HCT116 (cell line): ENCODE measurements at regions not wholly inside any gene's neighbourhood (a gene's known extent, or its start where the extent isn't known, plus 50 kb on each side); places are given as distances from the start of the nearest gene placed in this dataset.

Experiments used
- ATAC-seq: fragments of 200-7000 bp; cut with Tn5 transposase; 2 replicates; pipeline ENCODE4 v1.9.1; 2020; ENCODE audit warnings: mild to moderate bottlenecking, moderate library complexity
- BruUV-seq: library from RNA; stranded (reverse); fragments of 400-500 nt; replicated peaks from 2 replicates; lab custom pipeline; 2021; lab: Mats Ljungman, UMichigan
- CTCF ChIA-PET: fragments of 300-600 bp; sonication (Branson Sonifier 250); formaldehyde crosslinking; loops from one replicate; lab custom pipeline; 2021; ENCODE audit warnings: antibody characterized with exemption; lab: Charles Lee
- POLR2A ChIA-PET: fragments of 300-600, 350-600 bp; sonication (Branson Sonifier 250); formaldehyde crosslinking; loops from one replicate; lab custom pipeline; 2021; ENCODE audit warnings: antibody characterized with exemption; lab: Charles Lee
- RAD21 ChIA-PET, 2 experiments: fragments of 300-600 bp; sonication (Branson Sonifier 250); formaldehyde crosslinking; loops; one replicate each; lab custom pipeline; 2023; ENCODE audit warnings: low total read pairs in 2 of 2; ENCODE audit not compliant: uncharacterized antibody in 2 of 2, unreplicated experiment in 2 of 2, low non-redundant PET in 1 of 2; lab: Charles Lee
- DNase-seq: peaks from one replicate; pipeline ENCODE4 v3.0.0-alpha.2; 2010; ENCODE audit warnings: low read depth, low spot score
- H2AFZ ChIP-seq: fragments of 200-600 bp; shearing (Covaris generic), sonication (generic); 2 replicates; pipeline ENCODE4 v1.6.1; 2017; ENCODE audit warnings: low read depth, mixed run types, mixed read lengths, antibody characterized with exemption, low read length; ENCODE audit not compliant: poor library complexity, severe bottlenecking
- H3K27ac ChIP-seq: 2 replicates; pipeline ENCODE4 v1.5.1; 2012; ENCODE audit warnings: low read depth, low read length
- H3K27me3 ChIP-seq: fragments of 200-600 bp; sonication (generic); 2 replicates; pipeline ENCODE4 v1.6.1; 2016; ENCODE audit warnings: mixed run types, low read length, mixed read lengths; ENCODE audit not compliant: insufficient read depth
- H3K36me3 ChIP-seq, 2 experiments: fragments of 200-500 bp in 1 of 2; fragments of 200-600 bp in 1 of 2; sonication (Bioruptor generic) in 1 of 2; sonication (generic) in 1 of 2; 2 replicates each; pipeline versions ENCODE4 v1.5.1 to v1.6.1; 2014 to 2016; ENCODE audit warnings: low read length in 2 of 2, inconsistent platforms in 1 of 2, mixed read lengths in 1 of 2, mixed run types in 1 of 2; ENCODE audit not compliant: insufficient read depth in 2 of 2, control insufficient read depth in 1 of 2
- H3K4me1 ChIP-seq, 2 experiments: fragments of 200-600 bp in 1 of 2; sonication (generic) in 1 of 2; 2 replicates each; pipeline versions ENCODE4 v1.5.1 to v1.6.1; 2012 to 2017; ENCODE audit warnings: low read length in 2 of 2, inconsistent platforms in 1 of 2, mild to moderate bottlenecking in 1 of 2, mixed read lengths in 1 of 2, mixed run types in 1 of 2, moderate library complexity in 1 of 2; ENCODE audit not compliant: insufficient read depth in 2 of 2, control insufficient read depth in 1 of 2
- H3K4me2 ChIP-seq: fragments of 200-600 bp; sonication (generic); 2 replicates; pipeline ENCODE4 v1.6.1; 2017; ENCODE audit warnings: mixed run types, low read length, mixed read lengths
- H3K4me3 ChIP-seq, 2 experiments: fragments of 200-600 bp in 1 of 2; sonication (generic) in 1 of 2; replicated peaks in 1 of 2; 2 replicates each; pipeline ENCODE4 v1.5.1; 2011 to 2016; ENCODE audit warnings: low read length in 2 of 2, control low read depth in 1 of 2, low read depth in 1 of 2, mild to moderate bottlenecking in 1 of 2, mixed read lengths in 1 of 2, mixed run types in 1 of 2
- H3K79me2 ChIP-seq: fragments of 200-600 bp; sonication (generic); 2 replicates; pipeline ENCODE4 v1.6.1; 2017; ENCODE audit warnings: mild to moderate bottlenecking, mixed run types, low read length, moderate library complexity, mixed read lengths; ENCODE audit not compliant: insufficient read depth
- H3K9ac ChIP-seq: fragments of 200-600 bp; sonication (generic); 2 replicates; pipeline ENCODE4 v1.6.1; 2016; ENCODE audit warnings: low read length, mixed read lengths
- H3K9me2 ChIP-seq: fragments of 200-600 bp; sonication (generic), shearing (Covaris generic); 2 replicates; pipeline ENCODE4 v1.6.1; 2017; ENCODE audit warnings: mixed run types, mild to moderate bottlenecking, moderate library complexity; ENCODE audit not compliant: insufficient read depth
- H3K9me3 ChIP-seq, 2 experiments: fragments of 200-500 bp in 1 of 2; fragments of 200-600 bp in 1 of 2; sonication (Bioruptor generic) in 1 of 2; sonication (generic) in 1 of 2; 2 replicates each; pipeline ENCODE4 v1.6.1; 2014 to 2017; ENCODE audit warnings: low read length in 2 of 2, mixed read lengths in 2 of 2, inconsistent platforms in 1 of 2, low read depth in 1 of 2, mild to moderate bottlenecking in 1 of 2, mixed run types in 1 of 2, moderate library complexity in 1 of 2; ENCODE audit not compliant: control insufficient read depth in 1 of 2, insufficient read depth in 1 of 2
- H4K20me1 ChIP-seq: fragments of 200-600 bp; sonication (generic), shearing (Covaris generic); 2 replicates; pipeline ENCODE4 v1.6.1; 2017; ENCODE audit warnings: mixed run types, mild to moderate bottlenecking, moderate library complexity; ENCODE audit not compliant: insufficient read depth
- MAX ChIP-seq: IDR thresholded peaks from 2 replicates; pipeline ENCODE4 v1.6.1; 2012
- SP1 ChIP-seq: IDR thresholded peaks from 2 replicates; pipeline ENCODE4 v1.6.1; 2012; ENCODE audit warnings: low read depth
- SRF ChIP-seq: IDR thresholded peaks from 2 replicates; pipeline ENCODE4 v1.6.1; 2012; ENCODE audit warnings: low read depth
- YY1 ChIP-seq: IDR thresholded peaks from 2 replicates; pipeline ENCODE4 v1.6.1; 2011; ENCODE audit warnings: low read length, low read depth, moderate library complexity, mild to moderate bottlenecking; ENCODE audit not compliant: insufficient replicate concordance; ENCODE audit errors: extremely low read depth
- intact Hi-C: fragments of 100-400 bp; cut with micrococcal nuclease; formaldehyde crosslinking; loops from 2 replicates; pipeline ENCODE4 v1.10.0; 2022
- TF ChIP-seq, protein P1 (sequence below): IDR thresholded peaks from 2 replicates; pipeline ENCODE4 v1.6.1; 2012; ENCODE audit warnings: low read depth

DNA sequence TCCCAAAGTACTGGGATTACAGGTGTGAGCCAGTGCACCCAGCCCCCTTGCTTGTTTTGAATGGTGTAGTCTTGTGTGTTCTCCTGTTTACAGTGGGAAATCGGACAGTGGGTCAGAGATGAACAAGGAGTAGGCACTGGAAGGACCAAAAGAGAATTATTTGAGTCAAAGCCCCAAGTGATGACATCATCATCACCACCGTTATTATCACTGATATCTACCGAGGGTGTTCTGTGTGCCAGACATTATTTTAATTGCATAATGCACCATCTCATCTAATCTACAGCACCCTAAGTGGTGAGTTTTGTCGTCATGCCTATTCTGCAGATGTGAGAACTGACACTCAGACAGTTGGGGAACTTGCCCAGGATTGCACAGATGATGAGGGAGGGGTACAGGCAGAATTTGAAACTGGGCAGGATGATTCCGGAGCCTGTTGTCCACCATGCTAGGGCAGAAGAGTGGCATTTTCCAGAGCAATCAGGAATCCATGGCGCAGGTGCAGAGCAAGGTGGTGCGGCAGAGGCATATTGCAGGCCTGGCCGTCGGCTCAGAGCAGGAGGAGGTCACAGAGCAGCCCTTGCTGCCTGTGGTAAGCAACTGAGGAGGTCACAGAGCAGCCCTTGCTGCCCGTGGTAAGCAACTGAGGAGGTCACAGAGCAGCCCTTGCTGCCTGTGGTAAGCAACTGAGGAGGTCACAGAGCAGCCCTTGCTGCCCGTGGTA is 137.0 kb upstream of the HDAC4 start:
- H3K4me2 ChIP-seq = no peak overlapping the region
- ChIA-PET POLR2A (no interaction called here), CTCF (no interaction called here), RAD21 (no interaction called here)
- peaks cover 0 to 3% of the 10 kb centered on the region in 2 experiments; a peak in 1 of 4 replicates for H3K9me3 ChIP-seq
- H3K79me2 ChIP-seq = no peaks in the 10 kb centered on the region
- no peaks in the 10 kb centered on the region for H3K4me1 ChIP-seq
- no peaks in the 10 kb centered on the region for H4K20me1 ChIP-seq
- DNase-seq (no peak), ATAC-seq (no peak)
- no peaks in the 10 kb centered on the region for H3K27me3 ChIP-seq
- H3K36me3 ChIP-seq = no peaks in the 10 kb centered on the region
- H2AFZ ChIP-seq = no peak overlapping the region
- no TSS peak for BruUV-seq
- H3K27ac ChIP-seq = no peak overlapping the region
- H3K9me2 ChIP-seq = no peaks in the 10 kb centered on the region
- no peak for TF ChIP-seq MAX
- no peak for TF ChIP-seq SRF
- no peak for TF ChIP-seq SP1
- TF ChIP-seq, protein P1, sequence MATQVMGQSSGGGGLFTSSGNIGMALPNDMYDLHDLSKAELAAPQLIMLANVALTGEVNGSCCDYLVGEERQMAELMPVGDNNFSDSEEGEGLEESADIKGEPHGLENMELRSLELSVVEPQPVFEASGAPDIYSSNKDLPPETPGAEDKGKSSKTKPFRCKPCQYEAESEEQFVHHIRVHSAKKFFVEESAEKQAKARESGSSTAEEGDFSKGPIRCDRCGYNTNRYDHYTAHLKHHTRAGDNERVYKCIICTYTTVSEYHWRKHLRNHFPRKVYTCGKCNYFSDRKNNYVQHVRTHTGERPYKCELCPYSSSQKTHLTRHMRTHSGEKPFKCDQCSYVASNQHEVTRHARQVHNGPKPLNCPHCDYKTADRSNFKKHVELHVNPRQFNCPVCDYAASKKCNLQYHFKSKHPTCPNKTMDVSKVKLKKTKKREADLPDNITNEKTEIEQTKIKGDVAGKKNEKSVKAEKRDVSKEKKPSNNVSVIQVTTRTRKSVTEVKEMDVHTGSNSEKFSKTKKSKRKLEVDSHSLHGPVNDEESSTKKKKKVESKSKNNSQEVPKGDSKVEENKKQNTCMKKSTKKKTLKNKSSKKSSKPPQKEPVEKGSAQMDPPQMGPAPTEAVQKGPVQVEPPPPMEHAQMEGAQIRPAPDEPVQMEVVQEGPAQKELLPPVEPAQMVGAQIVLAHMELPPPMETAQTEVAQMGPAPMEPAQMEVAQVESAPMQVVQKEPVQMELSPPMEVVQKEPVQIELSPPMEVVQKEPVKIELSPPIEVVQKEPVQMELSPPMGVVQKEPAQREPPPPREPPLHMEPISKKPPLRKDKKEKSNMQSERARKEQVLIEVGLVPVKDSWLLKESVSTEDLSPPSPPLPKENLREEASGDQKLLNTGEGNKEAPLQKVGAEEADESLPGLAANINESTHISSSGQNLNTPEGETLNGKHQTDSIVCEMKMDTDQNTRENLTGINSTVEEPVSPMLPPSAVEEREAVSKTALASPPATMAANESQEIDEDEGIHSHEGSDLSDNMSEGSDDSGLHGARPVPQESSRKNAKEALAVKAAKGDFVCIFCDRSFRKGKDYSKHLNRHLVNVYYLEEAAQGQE = no peak
- no peak for TF ChIP-seq YY1
- no peak overlapping the region for H3K4me3 ChIP-seq
- no peak overlapping the region for H3K9ac ChIP-seq
- intact Hi-C loops = no loop called here
